ENCODE measurements at regions not wholly inside any gene's neighbourhood (a gene's known extent, or its start where the extent isn't known, plus 50 kb on each side); places are given as distances from the start of the nearest gene placed in this dataset.

DNA sequence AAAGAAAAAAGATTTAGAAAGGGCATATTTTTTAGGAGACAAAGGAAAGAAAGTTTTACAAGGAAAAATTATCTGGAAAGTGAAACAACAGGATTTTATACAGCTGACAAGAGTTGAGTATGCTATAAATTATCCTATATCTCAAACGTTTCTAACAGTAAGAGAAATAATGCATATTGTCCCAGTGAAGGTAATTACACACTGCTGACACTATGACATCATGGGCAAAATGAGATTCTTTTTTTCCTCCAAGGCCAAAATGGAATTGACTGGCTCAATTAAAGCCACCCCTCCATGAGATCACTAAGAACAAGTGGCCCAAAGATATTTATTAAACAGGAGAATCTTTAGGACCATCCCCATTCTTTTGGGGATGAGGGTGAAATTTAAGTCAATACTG is 72.0 kb upstream of the CDIN1 start:
- H3K9me3 ChIP-seq, result no peaks in the 10 kb centered on the region
- no peaks in the 10 kb centered on the region for H3K4me1 ChIP-seq
- no peaks in the 10 kb centered on the region for H3K27me3 ChIP-seq
- H3K27ac ChIP-seq, result no peak overlapping the region
- DNase-seq (ENCODE audit: extremely low spot score in 2 of 2), result no peak
- no peak for TF ChIP-seq POLR2AphosphoS5 (IDR thresholded peaks at IDR 0.05; ENCODE audit: insufficient read depth in 1 of 2, low read depth in 1 of 2)
- TF ChIP-seq CTCF (IDR thresholded peaks at IDR 0.05), result no peak
- TF ChIP-seq POLR2A (IDR thresholded peaks at IDR 0.05), result no peak
- no peaks in the 10 kb centered on the region for H3K36me3 ChIP-seq
- intact Hi-C loops (cut with DNase I), result no loop called here
- no peak overlapping the region for H3K4me3 ChIP-seq

DNA sequence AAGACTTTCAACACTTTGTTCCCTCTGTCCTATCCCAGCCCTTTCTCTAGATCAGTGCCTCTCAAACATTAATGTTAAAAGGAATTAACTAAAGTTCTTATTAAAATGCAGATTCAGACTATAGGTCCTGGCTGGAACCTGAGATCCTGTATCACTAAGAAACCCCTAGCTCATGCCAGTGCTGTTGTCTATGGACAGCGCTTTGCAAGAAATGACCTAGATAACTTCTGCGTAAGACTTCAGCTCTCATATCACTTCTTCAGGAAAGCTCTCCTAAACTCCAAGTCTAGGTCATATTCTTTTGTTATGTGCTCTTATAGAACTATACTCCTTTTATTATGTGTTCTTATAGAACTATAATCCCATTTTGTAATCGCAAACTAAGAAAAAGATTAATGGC is 67.8 kb upstream of the CDIN1 start:
- DNase-seq (ENCODE audit: extremely low spot score in 2 of 2), result no peak
- intact Hi-C loops (cut with DNase I), result no loop called here
- H3K36me3 ChIP-seq, result no peaks in the 10 kb centered on the region
- no peak for TF ChIP-seq POLR2A (IDR thresholded peaks at IDR 0.05)
- no peak for TF ChIP-seq CTCF (IDR thresholded peaks at IDR 0.05)
- TF ChIP-seq POLR2AphosphoS5 (IDR thresholded peaks at IDR 0.05; ENCODE audit: insufficient read depth in 1 of 2, low read depth in 1 of 2), result no peak
- H3K4me3 ChIP-seq, result no peak overlapping the region
- no peaks in the 10 kb centered on the region for H3K27me3 ChIP-seq
- no peak overlapping the region for H3K27ac ChIP-seq
- no peaks in the 10 kb centered on the region for H3K4me1 ChIP-seq
- H3K9me3 ChIP-seq, result no peaks in the 10 kb centered on the region

GRCh38 chr15:36517758-36518157 is 61.7 kb upstream of the CDIN1 start:
- Histone ChIP-seq H3K27ac (no peak overlapping the region), H3K27me3 (no peaks in the 10 kb centered on the region), H3K36me3 (no peaks in the 10 kb centered on the region), H3K4me3 (no peak overlapping the region), H3K4me1 (no peaks in the 10 kb centered on the region), H3K9me3 (no peaks in the 10 kb centered on the region)
- TF ChIP-seq POLR2A (IDR thresholded peaks at IDR 0.05) (no peak), POLR2AphosphoS5 (IDR thresholded peaks at IDR 0.05; ENCODE audit: insufficient read depth in 1 of 2, low read depth in 1 of 2) (no peak), CTCF (IDR thresholded peaks at IDR 0.05) (no peak)
- no peak for DNase-seq (ENCODE audit: extremely low spot score in 2 of 2)
- intact Hi-C loops (cut with DNase I), result no loop called here

DNA sequence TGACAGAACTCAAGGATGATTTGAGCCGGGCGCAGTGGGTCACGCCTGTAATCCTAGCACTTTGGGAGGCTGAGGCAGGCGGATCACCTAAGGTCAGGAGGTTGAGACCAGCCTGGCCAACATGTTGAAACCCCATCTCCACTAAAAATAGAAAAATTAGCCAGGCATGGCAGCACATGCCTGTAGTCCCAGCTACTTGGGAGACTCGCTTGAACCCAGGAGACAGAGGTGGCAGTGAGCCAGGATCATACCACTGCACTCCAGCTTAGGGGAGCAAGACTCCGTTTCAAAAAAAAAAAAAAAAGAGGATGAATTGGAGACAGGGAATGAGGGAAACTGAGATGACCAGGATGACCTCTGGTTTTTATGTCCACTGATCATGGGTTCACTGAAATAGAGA is 60.4 kb upstream of the CDIN1 start:
- no peak for TF ChIP-seq POLR2AphosphoS5 (IDR thresholded peaks at IDR 0.05; ENCODE audit: insufficient read depth in 1 of 2, low read depth in 1 of 2)

DNA sequence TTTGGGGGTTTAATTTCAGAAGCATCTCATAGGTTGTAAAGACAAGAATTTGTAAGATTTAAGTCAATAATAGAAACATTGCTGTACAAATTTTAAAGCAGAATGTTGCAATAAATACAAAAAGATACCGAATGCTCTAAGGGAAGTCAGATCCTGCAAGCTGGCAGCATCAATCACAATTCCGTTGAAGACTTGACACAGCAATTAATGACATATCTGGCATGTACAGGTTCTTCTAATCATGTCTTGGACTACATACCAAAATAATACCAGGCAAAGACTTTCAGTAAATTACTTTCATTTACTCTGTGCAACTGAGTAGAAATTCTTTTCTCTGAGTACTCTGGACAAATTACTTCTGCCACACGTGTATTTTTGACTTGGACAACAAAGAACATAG is 54.0 kb upstream of the CDIN1 start:
- no peaks in the 10 kb centered on the region for H3K4me1 ChIP-seq
- H3K9me3 ChIP-seq, result no peaks in the 10 kb centered on the region
- DNase-seq (ENCODE audit: extremely low spot score in 2 of 2), result no peak
- no peaks in the 10 kb centered on the region for H3K27me3 ChIP-seq
- no peak for TF ChIP-seq POLR2A (IDR thresholded peaks at IDR 0.05)
- TF ChIP-seq CTCF (IDR thresholded peaks at IDR 0.05), result no peak
- TF ChIP-seq POLR2AphosphoS5 (IDR thresholded peaks at IDR 0.05; ENCODE audit: insufficient read depth in 1 of 2, low read depth in 1 of 2), result no peak
- no peak overlapping the region for H3K4me3 ChIP-seq
- H3K36me3 ChIP-seq, result no peaks in the 10 kb centered on the region
- no peak overlapping the region for H3K27ac ChIP-seq
- intact Hi-C loops (cut with DNase I), result no loop called here

More for the DNA sequence above, 60.4 kb upstream of the CDIN1 start:
- Histone ChIP-seq H3K27me3 (no peaks in the 10 kb centered on the region), H3K36me3 (no peaks in the 10 kb centered on the region), H3K4me3 (no peak overlapping the region), H3K27ac (no peak overlapping the region), H3K9me3 (no peaks in the 10 kb centered on the region), H3K4me1 (no peaks in the 10 kb centered on the region)
- intact Hi-C loops (cut with DNase I), result no loop called here
- DNase-seq (ENCODE audit: extremely low spot score in 2 of 2), result no peak

Measured in vagina (tissue), 2 donors.